ENCODE measurements at regions not wholly inside any gene's neighbourhood (a gene's known extent, or its start where the extent isn't known, plus 50 kb on each side); places are given as distances from the start of the nearest gene placed in this dataset.

GRCh38 chr14:37665951-37666350, 70.5 kb downstream of the TTC6 start:
- Histone ChIP-seq H3K9me3 (ENCODE audit: control insufficient read depth, low read length) (no peaks in the 10 kb centered on the region), H3K36me3 (ENCODE audit: control insufficient read depth, insufficient read depth, low read length) (no peaks in the 10 kb centered on the region), H3K27ac (ENCODE audit: low read depth, low read length) (no peak overlapping the region), H3K9ac (ENCODE audit: extremely low read depth, low read length, poor library complexity, severe bottlenecking) (no peak overlapping the region), H3K27me3 (ENCODE audit: control insufficient read depth, insufficient read depth, low read length, poor library complexity, severe bottlenecking) (no peaks in the 10 kb centered on the region), H3K4me3 (ENCODE audit: low read length) (no peak overlapping the region), H3K4me1 (ENCODE audit: control insufficient read depth, insufficient read depth, low read length) (no peaks in the 10 kb centered on the region)
- DNase-seq = no peak
- no peaks in the 10 kb centered on the region for H3K36me3 Mint-ChIP-seq (ENCODE audit: low read depth)
- TF ChIP-seq CTCF (conservative IDR thresholded peaks at IDR 0.05) = no peak
- H3K4me1 Mint-ChIP-seq = no peaks in the 10 kb centered on the region
- peaks cover 17% of the 10 kb centered on the region for H3K27me3 Mint-ChIP-seq (ENCODE audit: insufficient read depth)
- peaks cover 5% of the 10 kb centered on the region for H3K9me3 Mint-ChIP-seq
- WGBS, 2 experiments (ENCODE audit: insufficient coverage in 1 of 2, insufficient read length in 1 of 2) = 80 to 96% methylated on average over 1 of the region's 1 CpG
- H3K4me3 Mint-ChIP-seq = no peak overlapping the region
- no peak overlapping the region for H3K27ac Mint-ChIP-seq

GRCh38 chr14:37668646-37669045, 73.2 kb downstream of the TTC6 start:
- Mint-ChIP-seq H3K27me3 (ENCODE audit: insufficient read depth) (peaks cover 13% of the 10 kb centered on the region), H3K36me3 (ENCODE audit: low read depth) (no peaks in the 10 kb centered on the region), H3K4me3 (no peak overlapping the region)

GRCh38 chr14:37669242-37669641, 73.8 kb downstream of the TTC6 start:
- DNase-seq = no peak
- Histone ChIP-seq H3K27ac (ENCODE audit: low read depth, low read length) (no peak overlapping the region), H3K4me1 (ENCODE audit: control insufficient read depth, insufficient read depth, low read length) (no peaks in the 10 kb centered on the region), H3K36me3 (ENCODE audit: control insufficient read depth, insufficient read depth, low read length) (no peaks in the 10 kb centered on the region), H3K9ac (ENCODE audit: extremely low read depth, low read length, poor library complexity, severe bottlenecking) (no peak overlapping the region), H3K9me3 (ENCODE audit: control insufficient read depth, low read length) (no peaks in the 10 kb centered on the region), H3K4me3 (ENCODE audit: low read length) (no peak overlapping the region), H3K27me3 (ENCODE audit: control insufficient read depth, insufficient read depth, low read length, poor library complexity, severe bottlenecking) (no peaks in the 10 kb centered on the region)
- no peaks in the 10 kb centered on the region for H3K9me3 Mint-ChIP-seq
- no peak for TF ChIP-seq CTCF (conservative IDR thresholded peaks at IDR 0.05)
- 83 to 100% methylated on average over 1 to 2 of the region's 3 CpGs for WGBS, 2 experiments (ENCODE audit: insufficient coverage in 1 of 2, insufficient read length in 1 of 2)
- no peaks in the 10 kb centered on the region for H3K36me3 Mint-ChIP-seq (ENCODE audit: low read depth)
- no peaks in the 10 kb centered on the region for H3K4me1 Mint-ChIP-seq
- H3K27me3 Mint-ChIP-seq (ENCODE audit: insufficient read depth) = peaks cover 12% of the 10 kb centered on the region
- H3K27ac Mint-ChIP-seq = no peak overlapping the region
- no peak overlapping the region for H3K4me3 Mint-ChIP-seq

More at GRCh38 chr14:37668646-37669045, 73.2 kb downstream of the TTC6 start:
- 73 to 100% methylated on average over 1 of the region's 1 CpG for WGBS, 2 experiments (ENCODE audit: insufficient coverage in 1 of 2, insufficient read length in 1 of 2)
- no peak overlapping the region for H3K27ac ChIP-seq (ENCODE audit: low read depth, low read length)
- no peak overlapping the region for H3K27ac Mint-ChIP-seq
- no peaks in the 10 kb centered on the region for H3K9me3 ChIP-seq (ENCODE audit: control insufficient read depth, low read length)
- no peaks in the 10 kb centered on the region for H3K4me1 ChIP-seq (ENCODE audit: control insufficient read depth, insufficient read depth, low read length)
- H3K36me3 ChIP-seq (ENCODE audit: control insufficient read depth, insufficient read depth, low read length) = no peaks in the 10 kb centered on the region
- H3K4me3 ChIP-seq (ENCODE audit: low read length) = no peak overlapping the region
- H3K9ac ChIP-seq (ENCODE audit: extremely low read depth, low read length, poor library complexity, severe bottlenecking) = no peak overlapping the region
- no peaks in the 10 kb centered on the region for H3K27me3 ChIP-seq (ENCODE audit: control insufficient read depth, insufficient read depth, low read length, poor library complexity, severe bottlenecking)
- no peaks in the 10 kb centered on the region for H3K4me1 Mint-ChIP-seq
- H3K9me3 Mint-ChIP-seq = no peaks in the 10 kb centered on the region
- DNase-seq = no peak
- TF ChIP-seq CTCF (conservative IDR thresholded peaks at IDR 0.05) = no peak
